ENCODE measurements at regions not wholly inside any gene's neighbourhood (a gene's known extent, or its start where the extent isn't known, plus 50 kb on each side); places are given as distances from the start of the nearest gene placed in this dataset.
"Not testable (repeated sequence)": the region's sequence is repeated elsewhere in the genome, so short reads cannot be mapped to it uniquely, and the experiment has no call there.

GRCh38 chr6:3900744-3901336, 51.7 kb downstream of the FAM50B start:
- no peak for DNase-seq

GRCh38 chr6:3902871-3903648, 53.9 kb downstream of the FAM50B start:
- no peak for DNase-seq

- no peak for DNase-seq
These were observed 55.3 kb downstream of the FAM50B start for GRCh38 chr6:3904518-3904917.

GRCh38 chr6:3905945-3906845, 57.0 kb downstream of the FAM50B start:
- no peak for DNase-seq

- no peak for DNase-seq
These were observed 57.6 kb downstream of the FAM50B start for GRCh38 chr6:3906846-3907151.

- no peak for DNase-seq
These were observed 59.0 kb downstream of the FAM50B start for GRCh38 chr6:3908223-3908622.

GRCh38 chr6:3908961-3909360, 59.8 kb downstream of the FAM50B start:
- DNase-seq, result no peak

GRCh38 chr6:3910106-3910663, 61.0 kb downstream of the FAM50B start:
- DNase-seq, result no peak

- DNase-seq, result no peak
These were observed 62.0 kb downstream of the FAM50B start for GRCh38 chr6:3911130-3911529.

- DNase-seq, result no peak
These were observed 62.6 kb downstream of the FAM50B start for GRCh38 chr6:3911614-3912336.

- no peak for DNase-seq
These were observed 63.3 kb downstream of the FAM50B start for GRCh38 chr6:3912361-3913076.

GRCh38 chr6:3913077-3913957, 64.1 kb downstream of the FAM50B start:
- no peak for DNase-seq

- DNase-seq, result no peak
These were observed 64.8 kb downstream of the FAM50B start for GRCh38 chr6:3913958-3914337.

- DNase-seq, result no peak
These were observed 66.1 kb downstream of the FAM50B start for GRCh38 chr6:3915076-3915791.

- no peak for DNase-seq
These were observed 67.0 kb downstream of the FAM50B start for GRCh38 chr6:3916211-3916610.

- not testable (repeated sequence) for DNase-seq
These were observed 67.6 kb downstream of the FAM50B start for GRCh38 chr6:3916749-3917148.

GRCh38 chr6:3918469-3918868, 69.3 kb downstream of the FAM50B start:
- no peak for DNase-seq

GRCh38 chr6:3919130-3919628, 70.0 kb downstream of the FAM50B start:
- peak; percentile 20 for DNase-seq

- no peak for DNase-seq
These were observed 70.7 kb downstream of the FAM50B start for GRCh38 chr6:3919849-3920248.

GRCh38 chr6:3920321-3920720, 71.1 kb downstream of the FAM50B start:
- no peak for DNase-seq
